Fibroblast of lung (primary cell): ENCODE measurements at regions not wholly inside any gene's neighbourhood (a gene's known extent, or its start where the extent isn't known, plus 50 kb on each side); places are given as distances from the start of the nearest gene placed in this dataset.

Experiments
- DNase-seq, 2 donors: peaks; one replicate each; pipeline versions ENCODE4 v3.0.0 to v3.0.0-alpha.2; 2010; ENCODE audit warnings: low read depth in 2 of 2
- H2AFZ ChIP-seq: 2 replicates; pipeline ENCODE4 v1.5.1; 2012; ENCODE audit warnings: low read length, control low read depth, inconsistent platforms
- H3K27ac ChIP-seq: 2 replicates; pipeline ENCODE4 v1.5.1; 2011; ENCODE audit warnings: low read length, control low read depth; ENCODE audit not compliant: insufficient read depth
- H3K27me3 ChIP-seq: 2 replicates; pipeline ENCODE4 v1.5.1; 2011; ENCODE audit warnings: mild to moderate bottlenecking, low read length; ENCODE audit not compliant: control insufficient read depth, insufficient read depth
- H3K36me3 ChIP-seq: 2 replicates; pipeline ENCODE4 v1.5.1; 2011; ENCODE audit warnings: low read length; ENCODE audit not compliant: control insufficient read depth, insufficient read depth
- H3K4me1 ChIP-seq: 2 replicates; pipeline ENCODE4 v1.5.1; 2011; ENCODE audit warnings: low read length; ENCODE audit not compliant: control insufficient read depth, insufficient read depth; ENCODE audit errors: extremely low read depth
- H3K4me2 ChIP-seq: 2 replicates; pipeline ENCODE4 v1.5.1; 2011; ENCODE audit warnings: low read length, control low read depth; ENCODE audit not compliant: insufficient read depth; ENCODE audit errors: extremely low read depth
- H3K4me3 ChIP-seq, 4 experiments: fragments of 200-600 bp in 1 of 4; sonication (generic) in 1 of 4; replicated peaks in 1 of 4; 2 replicates each; pipeline ENCODE4 v1.5.1; 2011 to 2016; ENCODE audit warnings: low read length in 4 of 4, low read depth in 3 of 4, mild to moderate bottlenecking in 3 of 4, control low read depth in 2 of 4, inconsistent platforms in 1 of 4, mixed read lengths in 1 of 4; ENCODE audit not compliant: insufficient read depth in 1 of 4; ENCODE audit errors: control extremely low read depth in 1 of 4
- H3K79me2 ChIP-seq: 2 replicates; pipeline ENCODE4 v1.5.1; 2012; ENCODE audit warnings: mild to moderate bottlenecking, low read length, inconsistent platforms; ENCODE audit not compliant: control insufficient read depth, insufficient read depth
- H3K9ac ChIP-seq: 2 replicates; pipeline ENCODE4 v1.5.1; 2011; ENCODE audit warnings: mild to moderate bottlenecking, low read length, control low read depth; ENCODE audit not compliant: insufficient read depth
- H3K9me3 ChIP-seq: 2 replicates; pipeline ENCODE4 v1.5.1; 2012; ENCODE audit warnings: low read depth, low read length; ENCODE audit not compliant: control insufficient read depth, insufficient read depth
- H4K20me1 ChIP-seq: 2 replicates; pipeline ENCODE4 v1.5.1; 2011; ENCODE audit warnings: low read length; ENCODE audit not compliant: control insufficient read depth, insufficient read depth; ENCODE audit errors: extremely low read depth
- EZH2 ChIP-seq: IDR thresholded peaks from 2 replicates; pipeline ENCODE4 v1.5.1; 2012; ENCODE audit warnings: low read length, control low read depth, mild to moderate bottlenecking; ENCODE audit errors: missing control alignments
- TF ChIP-seq, protein P1 (sequence below), 2 donors: IDR thresholded peaks in 1 of 2; conservative IDR thresholded peaks in 1 of 2; 1 replicate in 1 of 2; 2 replicates in 1 of 2; pipeline ENCODE4 v1.5.1; 2011 to 2012; ENCODE audit warnings: low read length in 2 of 2, control low read depth in 1 of 2, inconsistent platforms in 1 of 2, low read depth in 1 of 2, mild to moderate bottlenecking in 1 of 2

- no peaks in the 10 kb centered on the region for H3K79me2 ChIP-seq
These were observed 567.5 kb downstream of the TRHDE start for GRCh38 chr12:72839696-72840095.

DNA sequence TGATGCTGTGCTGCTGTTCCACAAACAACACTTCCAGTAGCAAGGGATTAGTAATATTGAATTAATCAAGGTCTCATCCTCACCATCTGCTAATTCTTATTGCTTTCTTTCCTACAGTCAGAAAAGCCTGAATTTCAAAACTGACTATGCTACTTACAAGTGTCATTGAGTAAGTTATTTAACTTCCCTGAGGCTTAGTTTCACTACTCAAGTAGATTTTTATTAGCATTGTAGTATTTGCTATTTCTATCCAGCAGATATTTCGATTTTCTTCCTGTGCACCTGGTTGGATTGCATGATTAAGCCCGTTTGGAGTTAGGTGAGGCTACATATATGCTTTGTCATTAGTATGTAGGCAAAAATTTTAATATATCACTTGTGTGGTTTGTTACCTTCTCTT, 591.5 kb downstream of the TRHDE start:
- no peaks in the 10 kb centered on the region for H4K20me1 ChIP-seq
- H3K4me3 ChIP-seq = no peak overlapping the region
- no peaks in the 10 kb centered on the region for H3K36me3 ChIP-seq
- H3K27me3 ChIP-seq = no peaks in the 10 kb centered on the region
- no peak overlapping the region for H2AFZ ChIP-seq
- DNase-seq = no peak
- H3K9ac ChIP-seq = no peak overlapping the region
- no peak overlapping the region for H3K4me2 ChIP-seq
- H3K79me2 ChIP-seq = no peaks in the 10 kb centered on the region
- H3K9me3 ChIP-seq = no peaks in the 10 kb centered on the region
- H3K27ac ChIP-seq = no peak overlapping the region
- no peaks in the 10 kb centered on the region for H3K4me1 ChIP-seq
- TF ChIP-seq, protein P1, sequence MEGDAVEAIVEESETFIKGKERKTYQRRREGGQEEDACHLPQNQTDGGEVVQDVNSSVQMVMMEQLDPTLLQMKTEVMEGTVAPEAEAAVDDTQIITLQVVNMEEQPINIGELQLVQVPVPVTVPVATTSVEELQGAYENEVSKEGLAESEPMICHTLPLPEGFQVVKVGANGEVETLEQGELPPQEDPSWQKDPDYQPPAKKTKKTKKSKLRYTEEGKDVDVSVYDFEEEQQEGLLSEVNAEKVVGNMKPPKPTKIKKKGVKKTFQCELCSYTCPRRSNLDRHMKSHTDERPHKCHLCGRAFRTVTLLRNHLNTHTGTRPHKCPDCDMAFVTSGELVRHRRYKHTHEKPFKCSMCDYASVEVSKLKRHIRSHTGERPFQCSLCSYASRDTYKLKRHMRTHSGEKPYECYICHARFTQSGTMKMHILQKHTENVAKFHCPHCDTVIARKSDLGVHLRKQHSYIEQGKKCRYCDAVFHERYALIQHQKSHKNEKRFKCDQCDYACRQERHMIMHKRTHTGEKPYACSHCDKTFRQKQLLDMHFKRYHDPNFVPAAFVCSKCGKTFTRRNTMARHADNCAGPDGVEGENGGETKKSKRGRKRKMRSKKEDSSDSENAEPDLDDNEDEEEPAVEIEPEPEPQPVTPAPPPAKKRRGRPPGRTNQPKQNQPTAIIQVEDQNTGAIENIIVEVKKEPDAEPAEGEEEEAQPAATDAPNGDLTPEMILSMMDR (conservative IDR thresholded peaks at IDR 0.05 in 1 of 2, IDR thresholded peaks at IDR 0.05 in 1 of 2; ENCODE audit: low read depth in 1 of 2, low read length in 2 of 2) = no peak
- no peak for TF ChIP-seq EZH2

More at GRCh38 chr12:72839696-72840095, 567.5 kb downstream of the TRHDE start:
- Histone ChIP-seq H3K9ac (no peak overlapping the region), H3K4me1 (no peaks in the 10 kb centered on the region), H3K36me3 (no peaks in the 10 kb centered on the region), H4K20me1 (no peaks in the 10 kb centered on the region), H3K27me3 (no peaks in the 10 kb centered on the region), H2AFZ (no peak overlapping the region), H3K9me3 (no peaks in the 10 kb centered on the region), H3K4me3 (no peak overlapping the region), H3K4me2 (no peak overlapping the region), H3K27ac (no peak overlapping the region)
- DNase-seq = no peak
- TF ChIP-seq, protein P1 (conservative IDR thresholded peaks at IDR 0.05 in 1 of 2, IDR thresholded peaks at IDR 0.05 in 1 of 2; ENCODE audit: low read depth in 1 of 2, low read length in 2 of 2) = no peak
- TF ChIP-seq EZH2 = no peak

GRCh38 chr12:72865921-72866320, 593.8 kb downstream of the TRHDE start:
- no peaks in the 10 kb centered on the region for H3K36me3 ChIP-seq
- no peaks in the 10 kb centered on the region for H3K27me3 ChIP-seq
- no peaks in the 10 kb centered on the region for H3K9me3 ChIP-seq
- H3K27ac ChIP-seq = no peak overlapping the region
- DNase-seq = peak in 1 of 2 donors; percentile 8
- H3K9ac ChIP-seq = no peak overlapping the region
- no peak overlapping the region for H2AFZ ChIP-seq
- no peak overlapping the region for H3K4me3 ChIP-seq
- no peak overlapping the region for H3K4me2 ChIP-seq
- H3K79me2 ChIP-seq = no peaks in the 10 kb centered on the region
- no peaks in the 10 kb centered on the region for H4K20me1 ChIP-seq
- TF ChIP-seq, protein P1 (conservative IDR thresholded peaks at IDR 0.05 in 1 of 2, IDR thresholded peaks at IDR 0.05 in 1 of 2; ENCODE audit: low read depth in 1 of 2, low read length in 2 of 2) = no peak
- no peak for TF ChIP-seq EZH2
- H3K4me1 ChIP-seq = no peaks in the 10 kb centered on the region
